HG03521 (cell line): ENCODE measurements at regions not wholly inside any gene's neighbourhood (a gene's known extent, or its start where the extent isn't known, plus 50 kb on each side); places are given as distances from the start of the nearest gene placed in this dataset.
"Not testable (repeated sequence)": the region's sequence is repeated elsewhere in the genome, so short reads cannot be mapped to it uniquely, and the experiment has no call there.

Experiments
- ATAC-seq: cut with Tn5 transposase; IDR thresholded peaks from one replicate; pipeline ENCODE4 v1.9.1; 2021; ENCODE audit warnings: mild to moderate bottlenecking, moderate library complexity; ENCODE audit not compliant: unreplicated experiment

DNA sequence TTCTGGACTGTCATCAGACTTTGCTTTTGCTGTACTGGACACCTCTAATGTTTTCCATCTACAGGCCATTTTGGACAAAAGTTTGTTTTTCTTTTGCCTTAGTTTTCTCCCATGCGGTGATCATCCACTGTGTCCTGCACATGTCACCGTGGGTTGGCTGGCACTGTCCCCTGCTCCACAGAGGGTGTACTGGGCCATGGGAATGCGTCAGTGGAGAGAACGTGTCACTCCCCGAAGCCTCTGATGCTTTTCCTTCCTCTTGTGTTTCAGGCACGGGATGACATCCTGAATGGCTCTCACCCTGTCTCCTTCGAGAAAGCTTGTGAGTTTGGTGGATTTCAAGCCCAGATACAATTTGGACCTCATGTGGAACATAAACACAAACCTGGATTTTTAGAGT lies 385.0 kb upstream of the TPM1 start:
- not testable (repeated sequence) for ATAC-seq

DNA sequence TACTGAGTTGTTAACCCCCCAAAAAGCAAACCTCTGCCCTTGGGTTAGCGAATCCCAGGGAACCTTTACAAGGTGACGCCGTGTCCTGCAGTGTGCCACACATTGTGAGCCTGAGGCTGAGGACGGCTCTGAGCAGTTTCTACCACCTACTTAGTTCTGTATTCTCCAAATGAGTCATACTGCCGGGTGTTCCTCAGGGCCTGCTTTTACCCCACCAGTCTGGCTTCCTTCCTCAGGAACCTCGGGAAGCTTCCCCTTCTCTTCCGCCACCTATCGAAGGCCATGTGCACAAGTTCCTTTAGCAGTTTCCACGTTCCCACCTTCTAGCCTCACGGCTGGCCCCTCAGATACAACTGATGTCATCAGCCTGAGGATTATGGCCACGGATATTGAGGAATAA lies 384.0 kb upstream of the TPM1 start:
- no peak for ATAC-seq

DNA sequence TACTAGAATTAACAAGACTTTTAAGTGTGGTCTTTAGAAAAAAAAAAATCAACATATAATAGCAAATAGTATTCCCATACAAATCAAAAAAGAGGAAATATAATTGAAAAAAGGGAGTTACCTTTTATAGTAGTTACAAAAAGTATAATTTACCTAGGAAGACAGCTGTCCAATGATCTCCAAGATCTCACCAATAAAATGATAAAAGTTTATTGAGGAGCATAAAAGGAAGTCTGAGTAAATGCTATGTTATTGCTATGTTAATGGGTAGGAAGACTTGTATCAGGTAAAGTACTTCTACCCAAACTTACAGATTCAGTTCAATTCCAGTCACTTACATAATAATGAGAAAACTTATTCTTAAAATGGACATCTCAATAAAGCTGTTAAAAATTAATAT lies 379.0 kb upstream of the TPM1 start:
- no peak for ATAC-seq

DNA sequence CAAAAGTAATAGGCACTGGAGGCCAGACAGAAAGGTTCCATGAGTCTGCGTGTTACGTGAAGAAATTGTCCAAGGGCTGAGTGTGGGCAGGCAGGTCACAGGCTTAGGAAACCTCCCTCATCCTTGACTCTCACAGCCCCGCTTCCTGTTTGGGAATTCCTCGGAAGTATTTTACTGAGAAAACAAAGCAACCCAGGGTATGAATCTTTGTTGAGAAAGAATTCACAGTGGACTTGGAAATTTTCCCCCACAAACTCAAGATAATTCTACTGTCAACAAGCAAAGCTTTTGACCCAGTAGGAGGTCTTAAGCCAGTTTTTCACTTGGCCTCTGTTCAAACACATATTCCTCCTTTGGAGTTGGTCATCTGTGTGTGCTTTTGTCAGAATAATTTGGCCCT lies 377.1 kb upstream of the TPM1 start:
- no peak for ATAC-seq

DNA sequence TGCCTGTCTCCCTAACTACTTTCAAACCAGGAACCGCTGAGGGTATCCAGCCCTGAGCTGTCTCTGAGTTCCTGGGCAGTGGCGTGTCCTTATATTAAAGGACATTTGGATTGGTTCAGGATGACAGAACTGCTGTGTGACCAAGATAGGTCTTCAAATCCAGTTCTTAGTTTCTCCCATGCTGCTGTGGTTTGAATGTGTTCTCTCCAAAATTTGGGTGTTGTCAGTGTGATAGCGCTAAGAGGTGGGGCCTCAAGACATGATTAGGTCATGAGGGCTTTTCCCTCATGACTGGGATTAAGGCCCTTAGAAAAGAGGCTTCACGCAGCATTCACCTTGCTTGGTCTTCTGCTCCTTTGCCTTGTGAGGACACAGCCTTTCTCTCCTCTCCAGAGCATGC lies 376.5 kb upstream of the TPM1 start:
- ATAC-seq = no peak

DNA sequence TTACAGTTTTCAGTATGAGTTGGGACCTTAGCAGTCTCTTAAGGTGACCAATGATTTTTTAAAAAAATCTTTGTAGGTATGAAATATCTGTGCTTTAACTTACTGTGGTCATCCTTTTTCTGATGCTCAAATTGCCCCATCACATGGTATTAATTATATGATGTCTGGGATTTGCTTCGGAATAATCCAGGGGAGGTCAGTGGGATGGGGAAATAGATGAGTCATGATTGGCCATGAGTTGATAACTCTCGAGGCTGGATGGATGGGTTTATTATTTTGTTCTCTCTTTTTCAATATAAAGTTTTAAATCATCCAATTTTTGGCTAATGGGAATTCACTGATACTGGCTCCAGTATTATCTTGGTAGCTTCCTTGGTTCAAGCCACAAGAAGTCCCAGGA lies 370.3 kb upstream of the TPM1 start:
- no peak for ATAC-seq

DNA sequence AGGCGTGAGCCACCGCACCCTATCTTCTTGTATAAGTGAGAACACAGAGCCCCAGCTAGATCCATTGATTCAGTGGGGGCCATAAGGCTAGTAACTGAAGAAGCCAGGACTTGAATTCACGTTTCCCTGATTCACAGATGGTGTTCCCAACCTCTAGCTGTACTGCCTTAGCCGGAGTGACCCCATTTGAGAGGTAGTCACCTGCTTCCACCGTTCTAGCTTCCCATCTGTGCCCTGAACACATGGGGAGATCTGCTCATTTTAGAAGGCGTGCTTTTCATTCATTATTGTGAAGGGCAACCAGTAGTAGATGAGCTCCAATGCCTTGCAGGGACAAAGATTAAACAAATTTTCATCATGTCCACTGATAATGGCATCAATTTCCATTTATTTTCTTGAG lies 365.7 kb upstream of the TPM1 start:
- ATAC-seq = no peak

DNA sequence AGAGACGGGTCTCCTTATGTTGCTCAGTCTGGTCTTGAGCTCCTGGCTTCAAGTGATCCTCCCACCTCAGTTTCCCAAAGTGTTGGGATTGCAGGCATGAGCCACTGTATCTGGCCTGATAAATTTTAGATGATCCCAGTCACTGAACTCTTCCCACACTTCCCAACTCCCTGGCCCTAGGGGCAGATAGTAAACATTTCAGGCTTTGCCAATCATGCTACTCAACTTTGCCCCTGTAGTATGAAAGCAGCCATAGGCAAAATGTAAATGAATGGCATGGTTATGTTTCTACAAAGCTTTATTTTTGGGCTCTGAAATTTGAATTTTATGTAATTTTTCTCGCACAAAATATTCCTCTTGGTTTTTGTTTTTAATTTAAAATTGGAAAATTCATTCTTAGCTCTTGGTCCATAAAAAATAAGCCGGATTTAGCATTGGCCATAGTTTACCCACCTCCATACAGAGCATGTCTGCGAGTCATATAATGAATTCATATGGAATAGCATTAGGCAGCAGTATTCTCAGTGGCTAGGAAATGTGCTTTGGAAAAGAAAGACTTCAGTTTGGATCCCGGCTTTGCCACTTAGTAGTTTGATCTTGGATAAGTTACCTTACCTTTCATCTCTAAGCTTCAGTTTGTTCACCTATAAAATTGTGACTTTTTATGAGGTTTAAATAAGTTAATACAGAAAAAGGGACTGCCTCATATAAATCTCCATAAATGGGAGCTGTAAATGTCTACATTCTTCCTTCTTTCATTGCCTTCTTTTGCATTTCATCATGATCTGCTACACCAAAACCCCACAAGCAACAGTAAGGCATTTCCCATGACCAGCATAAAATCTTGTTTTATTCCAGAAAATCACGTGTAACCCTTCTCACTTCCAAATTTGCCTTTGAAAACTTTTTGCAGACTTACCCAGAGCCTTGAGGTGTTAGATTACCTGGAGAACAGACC lies 360.3 kb upstream of the TPM1 start:
- no peak for ATAC-seq

DNA sequence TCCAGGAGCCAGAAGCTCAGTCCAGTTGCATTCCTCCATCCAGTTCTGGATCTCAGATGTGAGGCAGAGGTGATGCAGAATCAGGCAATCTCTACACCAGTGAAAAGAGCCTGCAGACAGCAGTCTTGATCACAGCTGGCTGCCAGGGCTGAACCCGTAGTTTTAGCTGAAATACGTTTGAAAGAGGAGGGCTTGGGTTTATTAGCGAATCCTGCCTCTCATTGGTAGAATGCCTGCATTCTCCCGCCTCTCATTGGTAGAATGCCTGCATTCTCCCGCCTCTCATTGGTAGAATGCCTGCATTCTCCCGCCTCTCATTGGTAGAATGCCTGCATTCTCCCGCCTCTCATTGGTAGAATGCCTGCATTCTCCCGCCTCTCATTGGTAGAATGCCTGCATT lies 359.4 kb upstream of the TPM1 start:
- not testable (repeated sequence) for ATAC-seq

DNA sequence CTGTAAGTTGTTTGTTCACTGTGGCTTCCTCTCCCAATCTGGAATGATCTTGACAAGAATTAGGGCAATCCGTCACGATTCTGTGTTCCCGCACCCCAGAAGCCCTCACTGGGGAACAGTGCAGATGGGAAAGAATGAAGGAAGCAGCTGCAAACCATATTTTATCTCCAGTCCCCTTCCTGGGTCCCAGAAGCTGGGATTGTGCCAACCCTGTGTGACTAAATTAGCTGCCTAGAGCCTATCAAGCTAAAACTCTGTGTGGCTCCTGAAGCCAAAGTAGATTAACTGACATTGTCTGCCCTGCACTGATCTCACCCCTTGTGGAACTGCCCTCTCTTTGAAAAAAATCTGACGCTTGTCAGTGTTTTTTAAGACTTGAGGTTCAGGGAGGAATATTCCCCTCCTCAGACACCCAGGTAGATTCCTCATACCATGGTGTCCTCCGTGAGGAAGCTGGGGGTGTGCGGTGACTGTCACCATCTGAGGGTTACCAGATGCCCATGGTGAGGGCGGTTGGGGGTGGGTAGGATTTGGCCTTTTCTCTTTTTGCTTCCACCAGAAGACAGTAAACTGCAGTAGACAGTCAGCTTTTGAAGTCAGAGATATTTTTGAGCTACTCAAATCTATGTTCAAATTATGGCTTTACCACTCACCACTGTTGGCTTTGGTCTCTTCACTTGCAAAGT lies 358.3 kb upstream of the TPM1 start:
- no peak for ATAC-seq

DNA sequence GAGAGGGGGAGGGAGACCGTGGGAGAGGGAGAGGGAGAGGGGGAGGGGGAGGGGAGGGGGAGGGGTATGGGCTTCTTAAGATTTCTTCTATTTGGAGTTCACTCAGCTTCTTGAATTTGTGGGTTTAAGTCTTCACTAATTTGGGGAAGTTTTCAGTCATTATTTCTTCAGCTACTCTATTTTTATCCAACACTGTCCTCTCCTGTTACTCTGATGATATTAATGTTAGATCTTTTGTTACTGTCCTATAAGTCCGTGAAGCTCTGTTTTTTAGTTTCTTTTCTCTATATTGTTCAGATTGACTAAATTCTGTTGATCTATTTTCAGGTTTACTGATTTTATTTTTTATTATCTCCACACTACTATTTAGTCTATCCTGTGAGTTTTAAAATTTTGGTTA lies 351.5 kb upstream of the TPM1 start:
- ATAC-seq = no peak

DNA sequence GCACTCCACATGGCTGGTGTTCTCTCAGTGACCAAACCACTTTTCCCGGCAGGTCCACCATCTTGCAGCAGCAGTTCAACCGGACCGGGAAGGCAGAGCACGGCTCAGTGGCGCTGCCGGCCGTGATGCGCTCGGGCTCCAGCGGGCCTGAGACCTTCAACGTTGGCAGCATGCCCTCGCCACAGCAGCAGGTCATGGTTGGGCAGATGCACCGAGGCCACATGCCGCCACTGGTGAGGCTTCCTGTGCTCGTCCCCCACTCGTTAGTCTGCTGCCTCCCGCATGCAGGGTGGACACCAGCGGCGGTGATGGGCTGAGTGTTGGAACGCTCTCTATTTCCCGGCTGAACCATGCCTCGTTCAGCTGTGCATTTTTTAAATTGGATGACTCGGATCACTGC lies 344.9 kb upstream of the TPM1 start:
- ATAC-seq = no peak

DNA sequence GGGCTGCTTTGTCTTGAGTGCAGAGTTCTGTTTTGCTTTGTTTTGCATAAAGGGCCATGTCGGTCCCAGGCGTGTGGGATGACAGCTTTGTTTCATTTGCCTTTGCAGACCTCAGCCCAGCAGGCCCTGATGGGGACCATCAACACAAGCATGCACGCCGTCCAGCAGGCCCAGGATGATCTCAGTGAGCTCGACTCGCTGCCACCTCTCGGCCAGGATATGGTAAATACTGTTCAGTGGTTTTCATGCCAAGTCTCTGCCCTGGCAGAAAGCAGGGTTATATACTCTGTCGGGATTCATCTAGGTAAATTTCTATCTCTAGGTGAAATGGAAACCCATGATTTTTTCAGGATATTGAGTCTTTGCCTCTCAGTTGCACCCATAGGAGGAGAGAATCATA lies 343.9 kb upstream of the TPM1 start:
- no peak for ATAC-seq

DNA sequence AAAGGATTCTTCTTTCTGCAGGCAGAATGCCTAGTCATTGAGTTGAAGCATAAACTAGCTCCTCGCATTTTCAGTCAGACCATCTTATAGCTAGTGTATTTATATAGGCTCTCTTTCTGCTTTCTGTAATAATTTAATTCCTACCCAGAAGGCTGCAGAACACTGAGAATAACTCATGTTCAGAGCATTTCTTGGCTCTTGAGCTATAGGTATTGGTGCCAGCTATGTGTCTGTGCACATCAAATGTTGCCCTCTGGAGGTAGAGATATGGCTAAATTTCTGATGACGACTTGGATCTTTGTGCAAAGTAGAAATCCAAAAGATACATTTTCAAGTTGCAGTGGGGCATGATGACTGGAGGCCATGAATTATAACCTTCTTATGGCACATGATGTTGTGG lies 336.2 kb upstream of the TPM1 start:
- ATAC-seq = no peak

DNA sequence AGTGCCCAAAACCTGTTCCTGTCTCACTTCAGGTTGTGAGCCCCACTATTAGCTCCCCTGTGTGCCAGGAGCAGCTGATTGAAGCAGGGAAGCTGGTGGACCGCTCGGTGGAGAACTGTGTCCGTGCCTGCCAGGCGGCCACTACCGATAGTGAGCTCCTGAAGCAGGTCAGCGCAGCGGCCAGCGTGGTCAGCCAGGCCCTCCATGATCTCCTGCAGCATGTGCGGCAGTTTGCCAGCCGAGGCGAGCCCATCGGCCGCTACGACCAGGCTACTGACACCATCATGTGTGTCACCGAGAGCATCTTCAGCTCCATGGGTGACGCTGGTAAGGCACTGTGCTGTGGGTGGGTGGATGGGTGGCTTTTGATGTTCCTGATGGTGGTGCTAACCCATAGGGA lies 334.1 kb upstream of the TPM1 start:
- ATAC-seq = no peak

DNA sequence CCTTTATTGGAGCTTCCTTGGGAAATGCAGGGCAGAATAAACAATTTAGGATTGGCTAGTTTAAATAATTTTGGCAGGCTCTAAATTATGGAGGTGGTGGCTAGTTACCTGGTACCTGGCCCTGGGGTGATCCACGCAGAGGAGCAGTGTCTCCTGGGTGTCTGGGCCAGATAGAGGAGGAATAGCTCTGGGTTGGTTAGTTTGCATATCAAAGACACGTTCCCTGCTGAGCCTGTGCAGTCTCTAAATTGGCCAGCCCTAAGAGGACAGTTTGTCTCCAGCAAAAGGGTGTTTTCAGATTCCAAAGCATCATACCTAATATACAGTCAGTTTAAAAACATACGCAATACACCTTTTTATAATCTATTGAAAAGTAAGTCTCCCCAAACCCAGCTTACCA lies 333.3 kb upstream of the TPM1 start:
- no peak for ATAC-seq

DNA sequence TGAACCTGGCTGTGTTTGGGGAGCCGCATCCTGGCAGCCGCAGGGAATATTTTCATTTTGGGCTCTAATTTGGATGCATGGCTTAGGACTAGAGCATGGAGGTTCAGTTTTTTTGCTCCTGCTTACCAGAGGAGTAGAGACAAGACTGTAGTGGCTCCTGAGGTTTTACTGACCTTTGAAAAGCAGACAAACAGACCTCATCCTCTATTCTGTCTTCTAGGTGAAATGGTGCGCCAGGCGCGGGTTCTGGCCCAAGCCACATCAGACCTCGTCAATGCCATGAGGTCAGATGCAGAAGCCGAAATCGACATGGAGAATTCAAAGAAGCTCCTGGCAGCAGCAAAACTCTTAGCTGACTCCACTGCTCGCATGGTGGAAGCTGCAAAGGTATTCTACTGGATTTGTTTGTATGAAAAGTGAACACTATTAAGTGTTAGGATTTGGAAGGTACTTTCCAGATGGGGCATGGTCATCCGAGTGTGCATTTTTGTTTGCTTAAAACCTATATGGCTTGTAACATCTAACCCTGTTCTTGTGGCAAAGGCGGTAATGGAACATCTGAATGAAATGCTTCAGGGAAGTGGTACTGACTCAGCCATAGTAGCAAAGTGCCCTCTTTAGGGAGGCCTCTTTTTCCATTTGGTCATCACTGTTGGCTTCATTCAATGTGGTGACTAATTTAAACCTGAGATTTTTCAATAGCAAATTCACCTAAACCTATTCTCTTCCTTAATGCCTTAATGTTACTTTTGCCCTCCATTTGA lies 330.7 kb upstream of the TPM1 start:
- no peak for ATAC-seq

DNA sequence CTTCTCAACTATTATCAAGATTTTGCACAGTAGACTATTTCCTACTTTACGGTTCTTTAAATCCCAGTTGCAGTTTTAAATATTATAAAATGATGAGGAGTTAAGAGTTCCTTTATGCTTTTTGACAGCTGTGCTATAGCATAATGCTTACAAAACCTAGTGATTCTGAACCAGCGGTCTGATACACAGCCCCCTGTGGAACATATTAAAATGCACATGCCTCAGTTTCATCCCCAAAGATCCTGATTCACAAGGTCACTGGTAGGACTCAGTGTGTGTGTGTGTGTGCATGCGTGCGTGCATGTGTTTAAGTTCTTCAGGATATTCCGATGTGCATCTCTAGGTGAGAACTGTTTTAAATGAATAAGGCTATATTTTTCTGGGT lies 330.1 kb upstream of the TPM1 start:
- no peak for ATAC-seq

DNA sequence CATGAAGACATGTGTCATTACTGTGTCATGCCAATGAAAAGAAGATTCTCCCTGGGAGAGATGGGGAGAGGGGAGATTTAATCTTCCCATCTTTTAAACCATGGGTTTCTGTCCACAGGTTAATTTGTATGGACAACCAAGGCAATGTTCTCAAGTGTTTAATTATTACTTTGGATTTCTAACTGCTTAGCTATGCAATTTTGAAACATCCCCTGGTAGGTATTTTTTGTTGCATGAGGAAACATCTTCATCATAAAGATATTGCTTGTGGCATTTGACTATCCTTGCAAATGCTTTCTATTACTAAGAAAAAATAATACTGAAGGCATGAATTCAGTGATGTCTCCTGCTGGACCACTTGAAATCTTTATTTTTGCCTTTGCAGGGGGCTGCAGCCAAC lies 326.6 kb upstream of the TPM1 start:
- no peak for ATAC-seq

DNA sequence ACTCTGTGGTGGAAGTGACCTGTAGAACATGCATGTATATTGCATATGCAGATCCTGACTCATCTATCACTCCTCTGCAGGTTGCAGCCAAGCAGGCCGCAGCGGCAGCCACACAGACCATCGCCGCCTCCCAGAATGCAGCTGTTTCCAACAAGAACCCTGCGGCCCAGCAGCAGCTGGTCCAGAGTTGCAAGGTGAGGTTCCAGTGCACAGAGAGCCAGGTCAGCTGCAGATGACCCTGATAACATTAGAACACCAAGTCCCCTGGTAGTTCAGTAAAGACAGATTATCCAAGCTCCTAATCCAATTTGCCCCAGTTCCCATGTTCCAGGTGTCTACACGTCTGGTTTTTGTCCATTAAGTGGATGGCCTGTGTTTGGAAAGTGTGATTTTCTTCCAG lies 325.1 kb upstream of the TPM1 start:
- no peak for ATAC-seq

DNA sequence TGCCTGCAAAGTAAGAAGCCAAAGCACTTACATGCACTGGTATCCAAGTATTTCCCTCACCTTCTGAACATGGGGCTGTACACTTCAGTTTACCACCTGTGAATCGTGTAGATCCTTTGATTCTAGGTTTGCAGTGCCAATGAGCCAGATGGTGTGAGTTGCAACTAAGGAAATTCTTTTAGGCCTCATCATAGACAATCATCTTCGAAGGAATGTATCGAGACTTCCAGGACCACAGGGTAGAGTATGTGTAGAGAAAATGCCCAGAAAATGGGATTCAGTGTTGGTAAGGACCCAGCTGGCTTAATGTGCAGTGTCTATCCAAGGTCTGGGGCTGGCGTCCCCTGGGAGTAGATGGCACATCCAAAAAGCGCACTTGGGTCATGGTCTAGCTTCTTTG lies 323.2 kb upstream of the TPM1 start:
- no peak for ATAC-seq

DNA sequence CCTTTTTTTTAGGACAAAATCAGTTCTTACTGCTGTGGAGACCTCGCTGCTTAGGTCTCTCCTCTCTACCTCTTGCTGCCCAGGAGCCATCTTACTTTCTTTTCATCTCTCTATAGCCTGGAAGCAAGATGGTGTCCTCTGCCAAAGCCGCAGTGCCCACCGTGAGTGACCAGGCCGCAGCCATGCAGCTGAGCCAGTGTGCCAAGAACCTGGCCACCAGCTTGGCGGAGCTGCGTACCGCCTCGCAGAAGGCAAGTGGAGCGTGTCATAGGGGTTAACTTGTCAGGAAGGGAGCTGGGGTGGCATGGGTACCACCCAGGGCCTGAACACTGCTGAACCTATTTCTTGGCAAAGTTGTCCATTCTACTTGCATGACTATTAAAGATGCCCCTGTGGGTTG lies 320.3 kb upstream of the TPM1 start:
- no peak for ATAC-seq
